HG02981 (cell line): ENCODE measurements at regions not wholly inside any gene's neighbourhood (a gene's known extent, or its start where the extent isn't known, plus 50 kb on each side); places are given as distances from the start of the nearest gene placed in this dataset.
"Not testable (repeated sequence)": the region's sequence is repeated elsewhere in the genome, so short reads cannot be mapped to it uniquely, and the experiment has no call there.

Experiments used
- ATAC-seq: cut with Tn5 transposase; IDR thresholded peaks from one replicate; pipeline ENCODE4 v1.9.1; 2021; ENCODE audit warnings: mild to moderate bottlenecking, moderate library complexity; ENCODE audit not compliant: unreplicated experiment

GRCh38 chr5:84885485-84886258 is 501.0 kb upstream of the EDIL3 start:
- ATAC-seq: no peak

- ATAC-seq: no peak
These were observed 497.1 kb upstream of the EDIL3 start for GRCh38 chr5:84881737-84882136.

GRCh38 chr5:84874196-84874595 is 489.5 kb upstream of the EDIL3 start:
- ATAC-seq: no peak

GRCh38 chr5:84872768-84873167 is 488.1 kb upstream of the EDIL3 start:
- ATAC-seq: no peak

- no peak for ATAC-seq
These were observed 485.7 kb upstream of the EDIL3 start for GRCh38 chr5:84870369-84870768.

- ATAC-seq: no peak
These were observed 485.0 kb upstream of the EDIL3 start for GRCh38 chr5:84869675-84870074.

GRCh38 chr5:84863936-84864335 is 479.3 kb upstream of the EDIL3 start:
- ATAC-seq: not testable (repeated sequence)

GRCh38 chr5:84863020-84863419 is 478.3 kb upstream of the EDIL3 start:
- no peak for ATAC-seq

GRCh38 chr5:84862132-84862531 is 477.5 kb upstream of the EDIL3 start:
- ATAC-seq: no peak

- ATAC-seq: no peak
These were observed 476.6 kb upstream of the EDIL3 start for GRCh38 chr5:84861306-84861705.

- ATAC-seq: no peak
These were observed 474.4 kb upstream of the EDIL3 start for GRCh38 chr5:84859056-84859455.

GRCh38 chr5:84831701-84832100 is 447.0 kb upstream of the EDIL3 start:
- ATAC-seq: no peak

- no peak for ATAC-seq
These were observed 445.6 kb upstream of the EDIL3 start for GRCh38 chr5:84830265-84830664.

- no peak for ATAC-seq
These were observed 440.9 kb upstream of the EDIL3 start for GRCh38 chr5:84825606-84826005.

GRCh38 chr5:84821924-84822323 is 437.2 kb upstream of the EDIL3 start:
- ATAC-seq: no peak

GRCh38 chr5:84817953-84818352 is 433.3 kb upstream of the EDIL3 start:
- no peak for ATAC-seq

- ATAC-seq: no peak
These were observed 432.3 kb upstream of the EDIL3 start for GRCh38 chr5:84816746-84817547.

- ATAC-seq: no peak
These were observed 431.5 kb upstream of the EDIL3 start for GRCh38 chr5:84816160-84816559.

- no peak for ATAC-seq
These were observed 420.8 kb upstream of the EDIL3 start for GRCh38 chr5:84805473-84805872.

- ATAC-seq: no peak
These were observed 411.7 kb upstream of the EDIL3 start for GRCh38 chr5:84796399-84796798.

GRCh38 chr5:84794486-84795035 is 409.9 kb upstream of the EDIL3 start:
- no peak for ATAC-seq

GRCh38 chr5:84791730-84792129 is 407.1 kb upstream of the EDIL3 start:
- ATAC-seq: no peak
